Activated T-cell treated with anti-CD3 and anti-CD28 coated beads for 1 hour (primary cell): ENCODE measurements at regions not wholly inside any gene's neighbourhood (a gene's known extent, or its start where the extent isn't known, plus 50 kb on each side); places are given as distances from the start of the nearest gene placed in this dataset.
"Not testable (repeated sequence)": the region's sequence is repeated elsewhere in the genome, so short reads cannot be mapped to it uniquely, and the experiment has no call there.

ENCODE experiments used
- DNase-seq: peaks from one replicate; pipeline ENCODE4 v3.0.0-alpha.2; 2020; ENCODE audit warnings: low read depth

- DNase-seq, result no peak
These were observed 126.8 kb upstream of the MAP1LC3B2 start for GRCh38 chr12:116432314-116432750.

GRCh38 chr12:116433249-116433648 is 125.9 kb upstream of the MAP1LC3B2 start:
- DNase-seq, result no peak

GRCh38 chr12:116434155-116435011 is 124.8 kb upstream of the MAP1LC3B2 start:
- DNase-seq, result no peak

- DNase-seq, result no peak
These were observed 123.2 kb upstream of the MAP1LC3B2 start for GRCh38 chr12:116435984-116436383.

GRCh38 chr12:116436561-116437249 is 122.5 kb upstream of the MAP1LC3B2 start:
- no peak for DNase-seq

- DNase-seq, result no peak
These were observed 117.9 kb upstream of the MAP1LC3B2 start for GRCh38 chr12:116441292-116441691.

- DNase-seq, result no peak
These were observed 116.9 kb upstream of the MAP1LC3B2 start for GRCh38 chr12:116442304-116442703.

- DNase-seq, result no peak
These were observed 116.2 kb upstream of the MAP1LC3B2 start for GRCh38 chr12:116442946-116443345.

GRCh38 chr12:116443821-116444589 is 115.2 kb upstream of the MAP1LC3B2 start:
- DNase-seq, result no peak

GRCh38 chr12:116444590-116444943 is 114.6 kb upstream of the MAP1LC3B2 start:
- DNase-seq, result no peak

- DNase-seq, result no peak
These were observed 110.9 kb upstream of the MAP1LC3B2 start for GRCh38 chr12:116448165-116448739.

GRCh38 chr12:116450406-116450910 is 108.7 kb upstream of the MAP1LC3B2 start:
- DNase-seq, result no peak

GRCh38 chr12:116452975-116453374 is 106.2 kb upstream of the MAP1LC3B2 start:
- not testable (repeated sequence) for DNase-seq

- DNase-seq, result no peak
These were observed 105.5 kb upstream of the MAP1LC3B2 start for GRCh38 chr12:116453631-116454030.

- DNase-seq, result no peak
These were observed 105.1 kb upstream of the MAP1LC3B2 start for GRCh38 chr12:116454076-116454475.

- no peak for DNase-seq
These were observed 104.2 kb upstream of the MAP1LC3B2 start for GRCh38 chr12:116454950-116455447.

- DNase-seq, result no peak
These were observed 103.4 kb upstream of the MAP1LC3B2 start for GRCh38 chr12:116455540-116456329.

- DNase-seq, result no peak
These were observed 102.7 kb upstream of the MAP1LC3B2 start for GRCh38 chr12:116456330-116457082.

- DNase-seq, result no peak
These were observed 100.7 kb upstream of the MAP1LC3B2 start for GRCh38 chr12:116458492-116458891.
